Panc1 (cell line): ENCODE measurements at regions not wholly inside any gene's neighbourhood (a gene's known extent, or its start where the extent isn't known, plus 50 kb on each side); places are given as distances from the start of the nearest gene placed in this dataset.

ENCODE experiments used
- ATAC-seq: fragments of 200-7000 bp; cut with Tn5 transposase; 2 replicates; pipeline ENCODE4 v1.9.1; 2020; ENCODE audit warnings: mild to moderate bottlenecking, moderate library complexity
- BruUV-seq: library from RNA; stranded (reverse); fragments of 400-500 nt; replicated peaks from 2 replicates; lab custom pipeline; 2021; lab: Mats Ljungman, UMichigan
- CTCF ChIA-PET: fragments of 300-600 bp; sonication (Branson Sonifier 250); formaldehyde crosslinking; loops from one replicate; lab custom pipeline; 2022; ENCODE audit warnings: antibody characterized with exemption; lab: Charles Lee
- POLR2A ChIA-PET: fragments of 300-600 bp; sonication (Branson Sonifier 250); formaldehyde crosslinking; loops from one replicate; lab custom pipeline; 2022; ENCODE audit warnings: antibody characterized with exemption; lab: Charles Lee
- DNase-seq: peaks from one replicate; pipeline ENCODE4 v3.0.0-alpha.2; 2010; ENCODE audit warnings: low read depth, low spot score
- H3K27ac ChIP-seq: 2 replicates; pipeline ENCODE4 v1.5.1; 2011; ENCODE audit warnings: mild to moderate bottlenecking, low read length, inconsistent platforms
- H3K27me3 ChIP-seq: fragments of 200-500 bp; sonication (Bioruptor generic); 2 replicates; pipeline ENCODE4 v1.6.0; 2014; ENCODE audit warnings: low read length, inconsistent platforms; ENCODE audit not compliant: control insufficient read depth, insufficient read depth
- H3K36me3 ChIP-seq: fragments of 200-500 bp; sonication (Bioruptor generic); 2 replicates; pipeline ENCODE4 v1.5.1; 2014; ENCODE audit warnings: inconsistent platforms, mild to moderate bottlenecking, low read length, moderate library complexity; ENCODE audit not compliant: control insufficient read depth, insufficient read depth
- H3K4me1 ChIP-seq: 2 replicates; pipeline ENCODE4 v1.5.1; 2011; ENCODE audit warnings: inconsistent platforms, mild to moderate bottlenecking, low read length, moderate library complexity; ENCODE audit not compliant: control insufficient read depth, insufficient read depth
- H3K4me3 ChIP-seq, 2 experiments: 2 replicates each; pipeline ENCODE4 v1.5.1; 2011 to 2012; ENCODE audit warnings: low read depth in 2 of 2, low read length in 2 of 2, mild to moderate bottlenecking in 2 of 2, inconsistent platforms in 1 of 2, moderate library complexity in 1 of 2
- H3K9me3 ChIP-seq: fragments of 200-500 bp; sonication (Bioruptor generic); 2 replicates; pipeline ENCODE4 v1.5.1; 2014; ENCODE audit warnings: low read depth, mild to moderate bottlenecking, inconsistent platforms, low read length, moderate library complexity; ENCODE audit not compliant: control insufficient read depth, insufficient read depth
- CTCF ChIP-seq: fragments of 450-650 bp; IDR thresholded peaks from 2 replicates; pipeline ENCODE4 v1.5.1; 2017; ENCODE audit warnings: mild to moderate bottlenecking
- POLR2AphosphoS5 ChIP-seq: IDR thresholded peaks from 2 replicates; pipeline ENCODE4 v1.6.1; 2012; ENCODE audit warnings: mild to moderate bottlenecking, low read depth, low read length, moderate library complexity
- REST ChIP-seq, 2 experiments: IDR thresholded peaks; 2 replicates each; pipeline ENCODE4 v1.6.1; 2011 to 2012; ENCODE audit warnings: low read depth in 2 of 2, control low read depth in 1 of 2, low read length in 1 of 2, mild to moderate bottlenecking in 1 of 2, moderate library complexity in 1 of 2; ENCODE audit not compliant: insufficient read depth in 1 of 2
- SIN3A ChIP-seq: IDR thresholded peaks from 2 replicates; pipeline ENCODE4 v1.6.1; 2012; ENCODE audit warnings: low read depth, mild to moderate bottlenecking, low read length, moderate library complexity, borderline replicate concordance; ENCODE audit not compliant: insufficient read depth
- TCF7L2 ChIP-seq: IDR thresholded peaks from 2 replicates; pipeline ENCODE4 v1.6.1; 2011; ENCODE audit warnings: mild to moderate bottlenecking, low read depth, low read length, inconsistent platforms
- in situ Hi-C: cut with HindIII; loops from 2 replicates; pipeline ENCODE4 v1.10.0; 2016; ENCODE audit warnings: low sequenced_read_pairs, low pct_unique_long_range_greater_than_20kb
- intact Hi-C: fragments of 100-400 bp; cut with micrococcal nuclease; formaldehyde crosslinking; loops from one replicate; pipeline ENCODE4 v1.10.0; 2022; ENCODE audit not compliant: unreplicated experiment

GRCh38 chr20:55605594-55605993 is 399.7 kb downstream of the CBLN4 start:
- intact Hi-C loops (no loop called here), in situ Hi-C loops (no loop called here)
- TF ChIP-seq REST (IDR thresholded peaks at IDR 0.05; ENCODE audit: insufficient read depth in 1 of 2, low read depth in 2 of 2, low read length in 1 of 2), result no peak
- no peak for TF ChIP-seq CTCF
- no peak for TF ChIP-seq SIN3A
- TF ChIP-seq POLR2AphosphoS5, result no peak
- no peak for TF ChIP-seq TCF7L2
- Histone ChIP-seq H3K36me3 (no peaks in the 10 kb centered on the region), H3K4me1 (no peaks in the 10 kb centered on the region), H3K4me3 (no peak overlapping the region), H3K27ac (no peak overlapping the region), H3K9me3 (peaks cover 3% of the 10 kb centered on the region; the same call in 1 of the 2 replicates), H3K27me3 (no peaks in the 10 kb centered on the region)
- no TSS peak for BruUV-seq
- ChIA-PET POLR2A (no interaction called here), CTCF (interaction anchor here (0.6 kb wide), 1 partner anchor 540 kb away, joined by 5 read pairs; no protein-coding TSS in a partner anchor)
- no peak for ATAC-seq
- DNase-seq, result no peak

GRCh38 chr20:55597526-55597925 is 407.8 kb downstream of the CBLN4 start:
- TF ChIP-seq SIN3A, result no peak
- TF ChIP-seq CTCF, result no peak
- BruUV-seq, result no TSS peak

More at GRCh38 chr20:55597526-55597925, 407.8 kb downstream of the CBLN4 start:
- ATAC-seq (no peak), DNase-seq (no peak)
- Histone ChIP-seq H3K4me3 (no peak overlapping the region), H3K36me3 (no peaks in the 10 kb centered on the region), H3K4me1 (no peaks in the 10 kb centered on the region), H3K9me3 (no peaks in the 10 kb centered on the region), H3K27me3 (no peaks in the 10 kb centered on the region), H3K27ac (no peak overlapping the region)
- ChIA-PET CTCF (no interaction called here), POLR2A (no interaction called here)
- intact Hi-C loops (no loop called here), in situ Hi-C loops (no loop called here)
